Spleen (tissue), 11 donors: ENCODE measurements at regions not wholly inside any gene's neighbourhood (a gene's known extent, or its start where the extent isn't known, plus 50 kb on each side); places are given as distances from the start of the nearest gene placed in this dataset.

ENCODE experiments used
- DNase-seq: peaks from one replicate; pipeline ENCODE4 v3.0.0-alpha.2; 2020
- H3K27ac ChIP-seq, 8 donors: fragments of 200-600 bp; sonication (generic) in 7 of 8; 1 replicate in 4 of 8; 2 replicates in 4 of 8; pipeline versions ENCODE4 v1.5.0 to v1.8.0; 2016 to 2021; ENCODE audit warnings: inconsistent platforms in 4 of 8, mild to moderate bottlenecking in 4 of 8, moderate library complexity in 1 of 8
- H3K27me3 ChIP-seq, 7 donors: fragments of 200-600 bp; sonication (generic) in 6 of 7; replicated peaks in 1 of 7; 1 replicate in 4 of 7; 2 replicates in 3 of 7; pipeline versions ENCODE4 v1.5.0 to v1.8.0; 2016 to 2021; ENCODE audit warnings: inconsistent platforms in 3 of 7, mild to moderate bottlenecking in 1 of 7
- H3K36me3 ChIP-seq, 6 donors: fragments of 200-600 bp; sonication (generic) in 5 of 6; 1 replicate in 4 of 6; 2 replicates in 2 of 6; pipeline versions ENCODE4 v1.5.0 to v1.8.0; 2016 to 2021; ENCODE audit warnings: inconsistent platforms in 2 of 6
- H3K4me1 ChIP-seq, 6 donors: fragments of 200-600 bp; sonication (generic) in 5 of 6; 1 replicate in 3 of 6; 2 replicates in 3 of 6; pipeline versions ENCODE4 v1.5.0 to v1.8.0; 2016 to 2021; ENCODE audit warnings: inconsistent platforms in 3 of 6
- H3K4me3 ChIP-seq, 8 donors: fragments of 200-600 bp; sonication (generic) in 7 of 8; 1 replicate in 4 of 8; 2 replicates in 4 of 8; pipeline versions ENCODE4 v1.5.0 to v1.8.0; 2016 to 2021; ENCODE audit warnings: inconsistent platforms in 4 of 8, mild to moderate bottlenecking in 4 of 8, moderate library complexity in 2 of 8
- H3K9me3 ChIP-seq, 8 donors: fragments of 200-600 bp; sonication (generic) in 7 of 8; 1 replicate in 4 of 8; 2 replicates in 4 of 8; pipeline versions ENCODE4 v1.5.0 to v1.8.0; 2016 to 2021; ENCODE audit warnings: inconsistent platforms in 4 of 8
- POLR2A ChIP-seq, 3 donors: fragments of 450-650 bp; IDR thresholded peaks; one replicate each; pipeline ENCODE4 v1.5.1; 2017; ENCODE audit warnings: antibody characterized with exemption in 3 of 3, mild to moderate bottlenecking in 1 of 3
- POLR2AphosphoS5 ChIP-seq, 3 donors: sonication (generic); formaldehyde crosslinking; IDR thresholded peaks; one replicate each; pipeline ENCODE4 v1.5.1; 2017; ENCODE audit warnings: antibody characterized with exemption in 3 of 3
- WGBS, 5 donors: extraction: QIAGEN DNeasy Blood & Tissue Kit in 3 of 5; methylation state at CpG; one replicate each; pipeline versions ENCODE4 v1.1.5 to v1.1.7; 2013 to 2018; 5-methylcytosine and 5-hydroxymethylcytosine counted together
- intact Hi-C: fragments of 100-400 bp; cut with DNase I; formaldehyde crosslinking; loops from one replicate; pipeline ENCODE4 v1.15.0; 2023; ENCODE audit warnings: low total_unique reads
- TF ChIP-seq, protein P1 (sequence below), 11 experiments: fragments of 200-600 bp in 7 of 11; fragments of 450-650 bp in 4 of 11; sonication (generic) in 4 of 11; IDR thresholded peaks in 8 of 11; conservative IDR thresholded peaks in 3 of 11; 1 replicate in 7 of 11; 2 replicates in 4 of 11; pipeline versions ENCODE4 v1.4.0 to v1.8.0; 2016 to 2021; ENCODE audit warnings: antibody characterized with exemption in 11 of 11, inconsistent platforms in 4 of 11, mild to moderate bottlenecking in 1 of 11
- donor health status: healthy with polysubstance abuse.
- donor health status: DM: no; HTN: no; CAD: no; lungs with moderate emphysema.
- donor health status: DM: no; HTN: no; CAD: no.
- donor health status: Bipolar disorder and iron deficiency.
- donor health status: healthy.
- donor health status: DM: no; HTN: no; CAD: no.
- donor health status: DM: yes; HTN: yes; CAD: no.

GRCh38 chr13:73972545-73972944 lies 161.7 kb downstream of the KLF12 start:
- intact Hi-C loops: no loop called here
- H3K9me3 ChIP-seq: peaks cover 0 to 9% (median 3%) of the 10 kb centered on the region in 8 donors
- WGBS, 5 donors: 78 to 89% (median 81%) methylated on average over 7 of the region's 7 CpGs

DNA sequence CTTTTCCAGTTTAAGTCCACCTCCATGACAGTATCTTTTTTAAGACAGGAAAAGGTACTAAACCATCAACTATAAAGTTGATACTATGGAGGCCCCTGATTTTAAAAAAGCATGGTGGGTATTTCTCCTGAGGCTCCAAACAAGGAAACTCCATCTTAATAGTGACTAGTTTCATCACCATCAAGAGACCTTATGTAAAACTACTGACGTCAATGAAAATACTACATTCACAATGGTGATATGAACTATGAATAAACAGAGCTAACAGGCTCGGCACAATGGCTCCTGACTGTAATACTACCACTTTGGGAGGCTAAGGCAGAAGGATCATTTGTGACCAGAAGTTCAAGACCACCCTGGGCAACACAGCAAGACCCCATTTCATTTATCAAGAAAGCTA lies 162.7 kb downstream of the KLF12 start:
- intact Hi-C loops: no loop called here
- TF ChIP-seq POLR2AphosphoS5 (IDR thresholded peaks at IDR 0.05) (no peak), POLR2A (IDR thresholded peaks at IDR 0.05) (no peak)
- no peak for DNase-seq

More at GRCh38 chr13:73972545-73972944, 161.7 kb downstream of the KLF12 start:
- no peak for DNase-seq
- Histone ChIP-seq H3K27ac (no peak overlapping the region), H3K4me1 (peaks cover 0 to 33% (median 11%) of the 10 kb centered on the region in 6 donors), H3K4me3 (no peak overlapping the region), H3K27me3 (no peaks in the 10 kb centered on the region), H3K36me3 (no peaks in the 10 kb centered on the region)
- TF ChIP-seq, protein P1, sequence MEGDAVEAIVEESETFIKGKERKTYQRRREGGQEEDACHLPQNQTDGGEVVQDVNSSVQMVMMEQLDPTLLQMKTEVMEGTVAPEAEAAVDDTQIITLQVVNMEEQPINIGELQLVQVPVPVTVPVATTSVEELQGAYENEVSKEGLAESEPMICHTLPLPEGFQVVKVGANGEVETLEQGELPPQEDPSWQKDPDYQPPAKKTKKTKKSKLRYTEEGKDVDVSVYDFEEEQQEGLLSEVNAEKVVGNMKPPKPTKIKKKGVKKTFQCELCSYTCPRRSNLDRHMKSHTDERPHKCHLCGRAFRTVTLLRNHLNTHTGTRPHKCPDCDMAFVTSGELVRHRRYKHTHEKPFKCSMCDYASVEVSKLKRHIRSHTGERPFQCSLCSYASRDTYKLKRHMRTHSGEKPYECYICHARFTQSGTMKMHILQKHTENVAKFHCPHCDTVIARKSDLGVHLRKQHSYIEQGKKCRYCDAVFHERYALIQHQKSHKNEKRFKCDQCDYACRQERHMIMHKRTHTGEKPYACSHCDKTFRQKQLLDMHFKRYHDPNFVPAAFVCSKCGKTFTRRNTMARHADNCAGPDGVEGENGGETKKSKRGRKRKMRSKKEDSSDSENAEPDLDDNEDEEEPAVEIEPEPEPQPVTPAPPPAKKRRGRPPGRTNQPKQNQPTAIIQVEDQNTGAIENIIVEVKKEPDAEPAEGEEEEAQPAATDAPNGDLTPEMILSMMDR (IDR thresholded peaks at IDR 0.05 in 8 of 11, conservative IDR thresholded peaks at IDR 0.05 in 3 of 11): no peak
- TF ChIP-seq POLR2AphosphoS5 (IDR thresholded peaks at IDR 0.05) (no peak), POLR2A (IDR thresholded peaks at IDR 0.05) (no peak)

GRCh38 chr13:73970421-73971055 lies 163.7 kb downstream of the KLF12 start:
- TF ChIP-seq POLR2AphosphoS5 (IDR thresholded peaks at IDR 0.05) (no peak), POLR2A (IDR thresholded peaks at IDR 0.05) (no peak)
- TF ChIP-seq, protein P1 (IDR thresholded peaks at IDR 0.05 in 8 of 11, conservative IDR thresholded peaks at IDR 0.05 in 3 of 11): no peak
- H3K9me3 ChIP-seq: peaks cover 0 to 9% (median 3%) of the 10 kb centered on the region in 8 donors
- H3K27me3 ChIP-seq: no peaks in the 10 kb centered on the region
- DNase-seq: no peak
- no peaks in the 10 kb centered on the region for H3K36me3 ChIP-seq
- 89 to 95% (median 94%) methylated on average over 7 of the region's 7 CpGs for WGBS, 5 donors
- H3K4me3 ChIP-seq: no peak overlapping the region
- intact Hi-C loops: no loop called here
- no peak overlapping the region for H3K27ac ChIP-seq
- peaks cover 0 to 45% (median 20%) of the 10 kb centered on the region in 6 donors for H3K4me1 ChIP-seq

More for the DNA sequence above, 162.7 kb downstream of the KLF12 start:
- Histone ChIP-seq H3K9me3 (peaks cover 0 to 9% (median 3%) of the 10 kb centered on the region in 8 donors), H3K4me3 (no peak overlapping the region), H3K27me3 (no peaks in the 10 kb centered on the region), H3K36me3 (no peaks in the 10 kb centered on the region), H3K27ac (no peak overlapping the region), H3K4me1 (peaks cover 0 to 44% (median 19%) of the 10 kb centered on the region in 6 donors)
- 82 to 93% (median 90%) methylated on average over 2 of the region's 2 CpGs for WGBS, 5 donors

DNA sequence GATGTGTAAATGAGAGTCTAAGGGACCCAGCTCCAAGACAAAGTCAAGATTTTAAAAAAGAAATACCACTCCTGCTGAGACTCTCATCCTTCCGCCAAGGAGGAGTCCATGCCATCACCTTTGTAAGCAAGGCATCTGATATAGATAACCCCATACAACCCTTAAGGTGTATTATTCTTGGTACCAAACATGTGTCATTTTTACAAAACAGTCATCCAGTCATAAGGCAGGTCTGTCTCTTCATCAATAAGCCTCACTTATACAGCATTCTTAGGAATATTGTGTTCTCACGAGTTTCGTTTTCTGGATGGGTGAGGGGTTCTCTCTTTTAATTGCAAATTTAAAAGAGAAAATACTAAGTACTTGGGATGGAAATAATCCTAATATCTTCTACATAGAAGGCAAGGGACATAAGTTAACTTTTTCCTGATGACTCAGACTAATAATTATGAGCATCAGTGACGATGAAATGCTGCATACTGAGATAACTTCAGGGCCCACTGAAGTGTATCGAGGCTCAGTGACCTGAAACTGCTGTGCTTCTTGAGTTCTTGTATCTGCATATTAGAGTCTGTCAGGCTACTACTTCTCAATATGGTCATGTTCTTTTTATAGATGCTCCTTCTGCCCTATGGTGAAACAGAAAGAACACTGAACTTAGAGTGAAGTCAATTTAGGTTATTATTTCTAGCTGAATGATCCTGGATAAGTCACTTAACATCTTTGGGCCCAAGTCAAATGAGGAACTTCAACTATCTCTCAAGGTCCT lies 166.6 kb downstream of the KLF12 start:
- intact Hi-C loops: no loop called here
- peaks cover 0 to 31% (median 16%) of the 10 kb centered on the region in 6 donors for H3K4me1 ChIP-seq
- 78 to 85% (median 80%) methylated on average over 5 of the region's 5 CpGs for WGBS, 5 donors
- no peak for DNase-seq
- H3K36me3 ChIP-seq: no peaks in the 10 kb centered on the region
- H3K27ac ChIP-seq: peak overlapping the region in 3 of 8 donors; percentile 16 to 54 (median 34)
- H3K4me3 ChIP-seq: no peak overlapping the region
- TF ChIP-seq POLR2A (IDR thresholded peaks at IDR 0.05) (no peak), POLR2AphosphoS5 (IDR thresholded peaks at IDR 0.05) (no peak)
- TF ChIP-seq, protein P1 (IDR thresholded peaks at IDR 0.05 in 8 of 11, conservative IDR thresholded peaks at IDR 0.05 in 3 of 11): no peak
- H3K27me3 ChIP-seq: no peaks in the 10 kb centered on the region
- no peaks in the 10 kb centered on the region for H3K9me3 ChIP-seq
